ENCODE measurements at regions not wholly inside any gene's neighbourhood (a gene's known extent, or its start where the extent isn't known, plus 50 kb on each side); places are given as distances from the start of the nearest gene placed in this dataset.

DNA sequence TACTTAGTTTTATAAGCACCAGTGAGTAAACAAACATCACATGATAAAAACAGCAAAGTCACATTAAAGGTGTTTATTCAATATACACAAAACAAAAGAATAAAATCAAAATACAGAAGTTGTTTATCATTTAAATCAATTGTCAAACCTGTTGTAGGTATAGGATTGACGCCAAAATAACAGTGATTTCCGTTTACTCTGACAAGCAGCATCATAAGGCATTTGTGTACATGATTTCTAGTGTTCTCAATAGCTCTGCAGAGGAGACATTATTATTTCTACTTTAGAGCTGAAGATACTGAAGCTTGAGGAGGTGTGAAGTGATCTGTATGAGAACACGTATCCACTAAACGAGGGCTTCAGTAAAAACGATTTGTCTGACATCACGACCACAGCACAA, 171.9 kb downstream of the CCDC59 start:
- no peaks in the 10 kb centered on the region for H3K36me3 ChIP-seq
- 75 to 82% (median 80%) methylated on average over 6 of the region's 6 CpGs for WGBS, 4 donors
- intact Hi-C loops (cut with DNase I): no loop called here
- H3K27me3 ChIP-seq: no peaks in the 10 kb centered on the region
- no peaks in the 10 kb centered on the region for H3K4me1 ChIP-seq
- H3K9me3 ChIP-seq: peaks cover 0 to 15% (median 0%) of the 10 kb centered on the region in 12 donors
- H3K27ac ChIP-seq: no peak overlapping the region
- no peak for TF ChIP-seq POLR2A (IDR thresholded peaks at IDR 0.05)
- TF ChIP-seq, protein P1, sequence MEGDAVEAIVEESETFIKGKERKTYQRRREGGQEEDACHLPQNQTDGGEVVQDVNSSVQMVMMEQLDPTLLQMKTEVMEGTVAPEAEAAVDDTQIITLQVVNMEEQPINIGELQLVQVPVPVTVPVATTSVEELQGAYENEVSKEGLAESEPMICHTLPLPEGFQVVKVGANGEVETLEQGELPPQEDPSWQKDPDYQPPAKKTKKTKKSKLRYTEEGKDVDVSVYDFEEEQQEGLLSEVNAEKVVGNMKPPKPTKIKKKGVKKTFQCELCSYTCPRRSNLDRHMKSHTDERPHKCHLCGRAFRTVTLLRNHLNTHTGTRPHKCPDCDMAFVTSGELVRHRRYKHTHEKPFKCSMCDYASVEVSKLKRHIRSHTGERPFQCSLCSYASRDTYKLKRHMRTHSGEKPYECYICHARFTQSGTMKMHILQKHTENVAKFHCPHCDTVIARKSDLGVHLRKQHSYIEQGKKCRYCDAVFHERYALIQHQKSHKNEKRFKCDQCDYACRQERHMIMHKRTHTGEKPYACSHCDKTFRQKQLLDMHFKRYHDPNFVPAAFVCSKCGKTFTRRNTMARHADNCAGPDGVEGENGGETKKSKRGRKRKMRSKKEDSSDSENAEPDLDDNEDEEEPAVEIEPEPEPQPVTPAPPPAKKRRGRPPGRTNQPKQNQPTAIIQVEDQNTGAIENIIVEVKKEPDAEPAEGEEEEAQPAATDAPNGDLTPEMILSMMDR (IDR thresholded peaks at IDR 0.05): no peak
- ATAC-seq: no peak
- no peak overlapping the region for H3K4me3 ChIP-seq
- DNase-seq: no peak

DNA sequence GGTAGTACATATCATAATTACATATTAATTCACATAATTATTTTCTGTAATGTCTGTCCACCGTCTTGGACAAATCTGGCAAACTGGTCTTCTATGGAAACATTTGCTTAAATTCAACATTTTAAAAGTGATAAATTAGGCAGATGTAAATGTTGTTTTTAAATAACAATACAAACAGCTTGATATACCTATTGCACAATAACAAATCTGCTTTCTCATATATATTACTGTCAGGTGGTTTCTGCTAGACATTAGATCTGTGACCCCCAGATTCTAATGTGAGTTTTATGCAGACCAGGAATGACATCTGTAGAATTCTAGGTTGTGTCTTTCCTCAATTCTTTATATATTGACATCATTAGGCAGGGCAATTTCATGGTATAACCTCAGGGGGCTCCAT, 173.3 kb downstream of the CCDC59 start:
- no peak for TF ChIP-seq POLR2A (IDR thresholded peaks at IDR 0.05)
- TF ChIP-seq, protein P1 (IDR thresholded peaks at IDR 0.05): no peak
- ATAC-seq (no peak), DNase-seq (no peak)
- Histone ChIP-seq H3K4me3 (no peak overlapping the region), H3K4me1 (no peaks in the 10 kb centered on the region), H3K27me3 (no peaks in the 10 kb centered on the region), H3K36me3 (no peaks in the 10 kb centered on the region), H3K9me3 (peaks cover 0 to 15% (median 0%) of the 10 kb centered on the region in 12 donors), H3K27ac (no peak overlapping the region)
- intact Hi-C loops (cut with DNase I): no loop called here
- 82 to 87% (median 85%) methylated on average over 1 of the region's 1 CpG for whole genome bisulfite sequencing, 4 donors

DNA sequence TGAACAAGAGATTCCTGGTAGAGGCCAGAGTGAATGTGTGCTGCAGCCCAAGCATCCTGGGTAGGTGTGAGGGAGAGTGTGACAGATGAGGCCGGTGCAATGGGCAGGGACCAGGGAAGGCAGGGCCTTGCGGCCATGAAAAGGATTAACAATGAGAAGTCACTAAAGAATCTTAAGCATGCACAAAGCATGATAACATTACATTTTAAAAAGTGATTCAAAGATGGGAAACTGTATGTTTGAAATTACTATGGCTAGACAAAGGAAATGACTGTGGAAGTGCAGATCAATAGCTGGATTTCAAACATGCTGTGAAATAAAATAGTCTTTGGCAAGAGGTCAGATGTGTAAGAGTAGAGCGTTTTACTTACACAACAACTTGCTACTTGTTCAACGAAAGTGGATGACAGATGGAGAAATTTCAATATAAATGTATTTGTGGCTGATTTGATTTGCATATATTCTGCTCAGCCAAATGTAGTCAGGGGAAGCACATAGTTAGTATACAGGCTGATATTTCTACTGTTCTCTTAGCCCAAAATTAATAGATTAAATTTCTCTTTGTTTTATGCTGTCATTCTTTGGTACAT, 175.5 kb downstream of the CCDC59 start:
- H3K27ac ChIP-seq: no peak overlapping the region
- H3K9me3 ChIP-seq: peaks cover 0 to 4% (median 0%) of the 10 kb centered on the region in 12 donors
- WGBS, 4 donors: 60 to 68% (median 65%) methylated on average over 4 of the region's 4 CpGs
- H3K36me3 ChIP-seq: no peaks in the 10 kb centered on the region
- no peaks in the 10 kb centered on the region for H3K27me3 ChIP-seq
- H3K4me1 ChIP-seq: no peaks in the 10 kb centered on the region
- no peak overlapping the region for H3K4me3 ChIP-seq
- DNase-seq (no peak), ATAC-seq (no peak)
- intact Hi-C loops (cut with DNase I): no loop called here
- no peak for TF ChIP-seq POLR2A (IDR thresholded peaks at IDR 0.05)
- TF ChIP-seq, protein P1 (IDR thresholded peaks at IDR 0.05): no peak

DNA sequence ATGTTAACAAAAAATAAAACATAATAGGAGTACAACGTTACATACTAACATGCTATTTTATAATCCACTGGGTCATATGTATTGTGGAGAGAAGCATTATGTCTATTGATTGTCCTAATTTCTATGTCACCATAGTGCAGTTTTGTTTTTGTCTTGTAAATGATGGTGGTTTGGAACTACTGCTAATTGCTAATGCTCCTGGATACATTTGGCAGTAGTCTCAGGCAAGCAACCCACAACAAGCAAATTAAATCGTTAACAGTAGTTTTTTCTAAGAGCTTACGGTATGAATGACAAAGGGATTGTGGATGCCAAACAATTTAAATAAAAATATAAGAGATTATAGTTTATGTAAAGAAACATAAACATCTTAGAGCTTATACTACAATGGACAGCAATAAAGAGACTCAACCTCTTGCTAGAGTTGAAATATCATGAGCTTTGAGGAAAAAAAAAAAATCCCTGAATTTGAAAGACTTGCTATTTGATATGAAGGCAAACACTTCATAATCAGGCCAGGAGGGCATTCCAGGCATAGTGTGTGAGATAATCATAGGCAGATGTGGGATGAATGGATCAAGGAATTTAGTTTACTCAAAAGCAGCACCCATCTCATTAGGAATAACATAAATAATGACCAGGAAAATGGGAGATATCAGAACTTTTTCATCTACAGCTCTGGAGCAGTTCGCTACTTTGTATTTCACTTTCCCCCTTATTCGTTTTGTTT, 181.3 kb downstream of the CCDC59 start:
- intact Hi-C loops (cut with DNase I): no loop called here
- no peak for ATAC-seq
- Histone ChIP-seq H3K27ac (no peak overlapping the region), H3K4me1 (no peaks in the 10 kb centered on the region), H3K9me3 (peaks cover 0 to 4% (median 0%) of the 10 kb centered on the region in 12 donors), H3K4me3 (no peak overlapping the region), H3K27me3 (no peaks in the 10 kb centered on the region), H3K36me3 (no peaks in the 10 kb centered on the region)
- DNase-seq: no peak
- WGBS, 4 donors: 70 to 77% (median 75%) methylated on average over 5 of the region's 5 CpGs
- TF ChIP-seq, protein P1 (IDR thresholded peaks at IDR 0.05): no peak
- TF ChIP-seq POLR2A (IDR thresholded peaks at IDR 0.05): no peak
